Lung (tissue), 11 donors: ENCODE measurements at regions not wholly inside any gene's neighbourhood (a gene's known extent, or its start where the extent isn't known, plus 50 kb on each side); places are given as distances from the start of the nearest gene placed in this dataset.

ENCODE experiments used
- ATAC-seq: fragments of 200-7000 bp; cut with Tn5 transposase; one replicate; pipeline ENCODE4 v1.9.1; 2020; ENCODE audit warnings: moderate number of reproducible peaks; ENCODE audit not compliant: insufficient read depth, low FRiP score
- DNase-seq, 3 donors: peaks; one replicate each; pipeline ENCODE4 v3.0.0-alpha.2; 2013 to 2017
- H3K27ac ChIP-seq, 2 donors: one replicate each; pipeline ENCODE4 v1.5.1; 2013; ENCODE audit warnings: mild to moderate bottlenecking in 2 of 2, moderate library complexity in 2 of 2, control low read depth in 1 of 2, inconsistent platforms in 1 of 2, low read depth in 1 of 2, low read length in 1 of 2
- H3K27me3 ChIP-seq, 3 donors: one replicate each; pipeline ENCODE4 v1.5.1; 2013; ENCODE audit warnings: low read length in 2 of 3; ENCODE audit not compliant: control insufficient read depth in 3 of 3, insufficient read depth in 3 of 3
- H3K36me3 ChIP-seq, 4 donors: one replicate each; pipeline ENCODE4 v1.5.1; 2013; ENCODE audit warnings: low read length in 4 of 4, mild to moderate bottlenecking in 1 of 4, moderate library complexity in 1 of 4; ENCODE audit not compliant: control insufficient read depth in 4 of 4, insufficient read depth in 4 of 4
- H3K4me1 ChIP-seq, 5 donors: one replicate each; pipeline ENCODE4 v1.5.1; 2013; ENCODE audit warnings: low read length in 5 of 5, mild to moderate bottlenecking in 2 of 5, moderate library complexity in 1 of 5; ENCODE audit not compliant: control insufficient read depth in 5 of 5, insufficient read depth in 5 of 5
- H3K4me3 ChIP-seq: one replicate; pipeline ENCODE4 v1.5.1; 2013; ENCODE audit warnings: mild to moderate bottlenecking, control low read depth, moderate library complexity
- H3K9ac ChIP-seq, 2 donors: one replicate each; pipeline ENCODE4 v1.5.1; 2013; ENCODE audit warnings: low read length in 2 of 2, control low read depth in 1 of 2; ENCODE audit not compliant: insufficient read depth in 1 of 2
- H3K9me3 ChIP-seq, 4 donors: one replicate each; pipeline ENCODE4 v1.5.1; 2013; ENCODE audit warnings: low read length in 3 of 4, mild to moderate bottlenecking in 1 of 4, moderate library complexity in 1 of 4; ENCODE audit not compliant: control insufficient read depth in 4 of 4, insufficient read depth in 3 of 4
- CTCF ChIP-seq: IDR thresholded peaks from 2 replicates; pipeline ENCODE4 v1.5.1; 2012; ENCODE audit warnings: mild to moderate bottlenecking; ENCODE audit errors: control extremely low read depth, extremely low read depth
- WGBS, 2 donors: extraction: QIAGEN DNeasy Blood & Tissue Kit; methylation state at CpG; one replicate each; pipeline ENCODE4 v1.1.7; 2013; 5-methylcytosine and 5-hydroxymethylcytosine counted together
- donor health status: control.
- donor health status: control.
- donor health status: Bipolar disorder and iron deficiency.
- donor health status: healthy.
- donor health status: DM: yes; HTN: yes; CAD: no.

GRCh38 chr6:74604279-74604678, 601.6 kb downstream of the COL12A1 start:
- Histone ChIP-seq H3K27me3 (no peaks in the 10 kb centered on the region), H3K27ac (no peak overlapping the region), H3K9ac (no peak overlapping the region), H3K4me3 (no peak overlapping the region), H3K4me1 (peaks cover 0 to 5% (median 0%) of the 10 kb centered on the region in 5 donors), H3K36me3 (no peaks in the 10 kb centered on the region), H3K9me3 (no peaks in the 10 kb centered on the region)
- ATAC-seq = no peak
- WGBS, 2 donors = 77 to 83% methylated on average over 3 of the region's 3 CpGs
- no peak for TF ChIP-seq CTCF
- peak in 2 of 3 donors; percentile 19 to 23 for DNase-seq

GRCh38 chr6:74603322-74604076, 602.4 kb downstream of the COL12A1 start:
- Histone ChIP-seq H3K27me3 (no peaks in the 10 kb centered on the region), H3K4me1 (peaks cover 0 to 5% (median 0%) of the 10 kb centered on the region in 5 donors), H3K9me3 (no peaks in the 10 kb centered on the region), H3K36me3 (no peaks in the 10 kb centered on the region), H3K4me3 (no peak overlapping the region), H3K9ac (no peak overlapping the region), H3K27ac (no peak overlapping the region)
- DNase-seq = peak in 1 of 3 donors; percentile 3
- ATAC-seq = no peak
- TF ChIP-seq CTCF = no peak
- WGBS, 2 donors = 81 to 85% methylated on average over 2 of the region's 2 CpGs

- H3K27ac ChIP-seq = no peak overlapping the region
- H3K4me3 ChIP-seq = no peak overlapping the region
- 94 to 98% methylated on average over 3 of the region's 3 CpGs for WGBS, 2 donors
- no peaks in the 10 kb centered on the region for H3K9me3 ChIP-seq
- ATAC-seq = no peak
- H3K27me3 ChIP-seq = no peaks in the 10 kb centered on the region
- no peak for DNase-seq
- H3K4me1 ChIP-seq = peaks cover 0 to 5% (median 0%) of the 10 kb centered on the region in 5 donors
- no peak for TF ChIP-seq CTCF
- H3K9ac ChIP-seq = no peak overlapping the region
- H3K36me3 ChIP-seq = no peaks in the 10 kb centered on the region
Observed at GRCh38 chr6:74602206-74602605, 603.6 kb downstream of the COL12A1 start.
